SK-N-MC (cell line): ENCODE measurements at regions not wholly inside any gene's neighbourhood (a gene's known extent, or its start where the extent isn't known, plus 50 kb on each side); places are given as distances from the start of the nearest gene placed in this dataset.

ENCODE experiments used
- DNase-seq: peaks from one replicate; pipeline ENCODE4 v3.0.0-alpha.2; 2011; ENCODE audit warnings: low read depth, low spot score
- H3K27ac ChIP-seq: fragments of 200-600 bp; sonication (generic); 2 replicates; pipeline ENCODE4 v1.5.1; 2016; ENCODE audit warnings: mixed run types
- H3K36me3 ChIP-seq: fragments of 200-600 bp; sonication (generic); 2 replicates; pipeline ENCODE4 v1.6.1; 2017; ENCODE audit warnings: antibody characterized with exemption, low read length, mixed read lengths; ENCODE audit not compliant: insufficient read depth
- H3K4me3 ChIP-seq: fragments of 200-600 bp; sonication (generic); 2 replicates; pipeline ENCODE4 v1.5.1; 2016
- H3K9ac ChIP-seq: fragments of 200-600 bp; sonication (generic); 2 replicates; pipeline ENCODE4 v1.8.0; 2017; ENCODE audit warnings: mixed run types, mixed read lengths; ENCODE audit not compliant: insufficient read length
- H3K9me3 ChIP-seq: fragments of 200-600 bp; sonication (generic); 2 replicates; pipeline ENCODE4 v1.6.1; 2017; ENCODE audit warnings: low read depth, mild to moderate bottlenecking, antibody characterized with exemption, low read length, moderate library complexity, mixed read lengths
- EZH2 ChIP-seq: fragments of 200-600 bp; sonication (generic); IDR thresholded peaks from one replicate; pipeline ENCODE4 v1.6.1; 2017; ENCODE audit warnings: antibody characterized with exemption
- FOXP2 ChIP-seq: optimal IDR thresholded peaks from 2 replicates; pipeline ENCODE3; 2011; ENCODE audit warnings: mild to moderate bottlenecking, moderate library complexity; ENCODE audit not compliant: insufficient read depth; ENCODE audit errors: extremely low read length, control extremely low read depth
- POLR2AphosphoS5 ChIP-seq: IDR thresholded peaks from 2 replicates; pipeline ENCODE4 v1.6.1; 2012; ENCODE audit warnings: mild to moderate bottlenecking, low read depth, low read length, borderline replicate concordance

GRCh38 chr1:30598571-30599114 lies 124.7 kb downstream of the MATN1 start:
- Histone ChIP-seq H3K27ac (no peak overlapping the region), H3K9me3 (no peaks in the 10 kb centered on the region), H3K36me3 (no peaks in the 10 kb centered on the region), H3K4me3 (no peak overlapping the region), H3K9ac (no peak overlapping the region)
- TF ChIP-seq POLR2AphosphoS5: no peak
- TF ChIP-seq FOXP2: no peak
- TF ChIP-seq EZH2: no peak
- no peak for DNase-seq

- H3K36me3 ChIP-seq: no peaks in the 10 kb centered on the region
- peaks cover 2% of the 10 kb centered on the region; the same call in 1 of the 2 replicates for H3K9me3 ChIP-seq
- DNase-seq: no peak
These were observed 125.7 kb downstream of the MATN1 start for GRCh38 chr1:30597711-30598110.

DNA sequence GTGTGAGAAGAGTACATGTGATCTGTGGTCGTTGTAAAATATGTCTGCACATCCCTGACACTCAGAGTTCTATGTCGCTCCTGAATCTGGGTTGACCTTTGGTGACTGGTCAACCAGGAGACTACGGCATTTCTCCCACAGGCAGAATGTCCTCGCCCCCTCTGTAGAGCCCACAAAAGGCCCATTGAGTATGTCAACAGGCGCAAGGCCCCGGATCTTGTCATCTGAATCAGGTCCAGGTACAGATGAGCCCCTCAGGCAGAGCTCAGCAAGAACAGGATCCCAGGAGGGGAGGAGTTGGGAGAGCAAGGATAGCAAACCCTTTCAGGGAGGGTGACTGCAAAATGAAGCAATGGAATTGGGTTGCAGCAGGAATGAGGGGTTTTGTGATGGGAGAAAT lies 126.5 kb downstream of the MATN1 start:
- no peak for TF ChIP-seq FOXP2
- no peak overlapping the region for H3K27ac ChIP-seq
- H3K9me3 ChIP-seq: peaks cover 2% of the 10 kb centered on the region; the same call in 1 of the 2 replicates
- DNase-seq: no peak
- H3K9ac ChIP-seq: no peak overlapping the region
- no peaks in the 10 kb centered on the region for H3K36me3 ChIP-seq
- no peak overlapping the region for H3K4me3 ChIP-seq

More at GRCh38 chr1:30597711-30598110, 125.7 kb downstream of the MATN1 start:
- Histone ChIP-seq H3K9ac (no peak overlapping the region), H3K27ac (no peak overlapping the region), H3K4me3 (no peak overlapping the region)
- TF ChIP-seq POLR2AphosphoS5 (no peak), FOXP2 (no peak), EZH2 (no peak)

- H3K36me3 ChIP-seq: no peaks in the 10 kb centered on the region
- H3K9me3 ChIP-seq: peaks cover 2% of the 10 kb centered on the region; the same call in 1 of the 2 replicates
- no peak overlapping the region for H3K27ac ChIP-seq
- DNase-seq: no peak
- no peak overlapping the region for H3K4me3 ChIP-seq
- H3K9ac ChIP-seq: no peak overlapping the region
- no peak for TF ChIP-seq FOXP2
- no peak for TF ChIP-seq POLR2AphosphoS5
These were observed 126.9 kb downstream of the MATN1 start for GRCh38 chr1:30596470-30596869.

GRCh38 chr1:30589083-30589482 lies 134.3 kb downstream of the MATN1 start:
- H3K4me3 ChIP-seq: no peak overlapping the region
- H3K27ac ChIP-seq: no peak overlapping the region
- H3K36me3 ChIP-seq: no peaks in the 10 kb centered on the region
- no peak overlapping the region for H3K9ac ChIP-seq
- TF ChIP-seq POLR2AphosphoS5 (no peak), EZH2 (no peak), FOXP2 (no peak)
- DNase-seq: no peak
- peaks cover 2% of the 10 kb centered on the region; the same call in 1 of the 2 replicates for H3K9me3 ChIP-seq

DNA sequence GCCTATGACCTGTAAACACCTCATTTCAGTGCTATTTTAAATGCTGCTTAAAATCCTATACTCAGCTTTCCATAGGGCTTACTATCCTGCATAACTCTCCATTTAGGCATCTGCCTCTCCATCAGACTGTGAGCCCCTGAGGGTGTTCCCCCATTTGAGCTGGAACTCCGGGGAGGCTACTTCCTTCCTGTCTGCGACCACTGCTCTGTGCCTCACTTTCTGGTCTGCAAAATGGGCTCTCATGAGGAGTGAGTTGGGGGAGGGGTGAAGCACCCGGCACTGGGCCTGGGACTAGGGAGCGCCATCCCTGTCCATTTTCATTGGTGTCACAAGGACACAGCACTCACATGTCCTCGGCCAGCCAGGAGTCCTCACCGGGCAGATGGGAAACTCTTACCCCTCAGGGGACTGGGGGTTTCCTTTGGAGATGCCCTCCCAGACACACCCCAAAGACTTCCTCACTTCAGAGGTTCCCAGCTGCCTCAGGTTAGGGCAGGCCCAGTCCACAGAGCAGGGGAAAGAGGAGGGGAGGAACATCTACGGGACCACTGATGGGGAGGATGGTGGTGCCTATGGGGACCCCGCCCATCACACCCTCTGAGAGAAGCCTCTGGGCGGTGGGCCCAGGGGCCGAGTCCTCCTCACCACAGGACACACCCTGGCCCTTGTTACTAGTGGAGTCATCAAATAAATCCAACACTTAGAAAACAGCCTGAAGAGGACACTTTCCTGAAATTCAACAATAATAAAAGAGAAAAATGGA lies 134.9 kb downstream of the MATN1 start:
- Histone ChIP-seq H3K9me3 (peaks cover 2% of the 10 kb centered on the region; the same call in 1 of the 2 replicates), H3K36me3 (no peaks in the 10 kb centered on the region), H3K9ac (no peak overlapping the region), H3K27ac (no peak overlapping the region), H3K4me3 (no peak overlapping the region)
- no peak for DNase-seq
- TF ChIP-seq EZH2: no peak
- no peak for TF ChIP-seq FOXP2
- no peak for TF ChIP-seq POLR2AphosphoS5

- Histone ChIP-seq H3K27ac (no peak overlapping the region), H3K9ac (no peak overlapping the region), H3K9me3 (no peaks in the 10 kb centered on the region), H3K36me3 (no peaks in the 10 kb centered on the region), H3K4me3 (no peak overlapping the region)
- TF ChIP-seq POLR2AphosphoS5 (no peak), EZH2 (no peak), FOXP2 (no peak)
- no peak for DNase-seq
These were observed 136.7 kb downstream of the MATN1 start for GRCh38 chr1:30586671-30587070.

DNA sequence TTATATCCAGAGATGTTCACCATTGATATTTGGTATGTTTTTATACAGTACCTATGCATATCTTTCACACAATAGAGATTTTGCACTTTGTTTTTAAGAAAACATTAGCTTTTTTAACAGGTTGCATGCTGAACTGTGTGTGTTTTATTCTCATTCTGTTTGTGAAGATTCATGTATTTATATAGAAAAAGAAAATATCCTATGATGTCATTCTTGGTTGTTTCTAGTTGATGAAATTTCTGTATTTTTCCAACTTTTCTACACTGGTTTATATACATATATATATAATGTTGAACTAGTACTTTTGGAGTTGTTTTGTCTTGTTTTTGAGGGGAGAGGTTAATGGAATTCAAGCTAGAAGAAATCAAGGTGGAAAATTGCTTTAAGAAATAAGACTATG lies 143.8 kb downstream of the MATN1 start:
- no peak overlapping the region for H3K9ac ChIP-seq
- no peaks in the 10 kb centered on the region for H3K9me3 ChIP-seq
- no peak overlapping the region for H3K27ac ChIP-seq
- no peaks in the 10 kb centered on the region for H3K36me3 ChIP-seq
- no peak for DNase-seq
- no peak for TF ChIP-seq EZH2
- TF ChIP-seq FOXP2: no peak
- TF ChIP-seq POLR2AphosphoS5: no peak
- no peak overlapping the region for H3K4me3 ChIP-seq

DNA sequence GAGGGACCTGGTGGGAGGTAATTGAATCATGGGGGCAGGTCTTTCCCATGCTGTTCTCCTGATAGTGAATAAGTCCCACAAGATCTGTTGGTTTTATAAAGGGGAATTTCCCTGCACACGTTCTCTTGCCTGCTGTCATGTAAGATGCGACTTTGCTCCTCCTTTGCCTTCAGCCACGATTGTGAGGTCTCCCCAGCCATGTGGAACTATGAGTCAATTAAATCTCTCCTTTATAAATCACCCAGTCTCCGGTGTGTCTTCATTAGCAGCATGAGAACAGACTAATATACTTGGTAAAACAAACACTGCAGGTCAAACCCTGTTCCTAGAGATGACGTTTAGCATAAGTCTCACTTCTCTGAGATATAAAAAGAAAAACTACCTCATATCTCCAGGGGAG lies 148.3 kb downstream of the MATN1 start:
- H3K9me3 ChIP-seq: no peaks in the 10 kb centered on the region

More for the DNA sequence above, 148.3 kb downstream of the MATN1 start:
- Histone ChIP-seq H3K4me3 (no peak overlapping the region), H3K27ac (no peak overlapping the region), H3K36me3 (no peaks in the 10 kb centered on the region), H3K9ac (no peak overlapping the region)
- TF ChIP-seq FOXP2 (no peak), EZH2 (no peak), POLR2AphosphoS5 (no peak)
- no peak for DNase-seq
